Body of pancreas (tissue), 4 donors: ENCODE measurements at regions not wholly inside any gene's neighbourhood (a gene's known extent, or its start where the extent isn't known, plus 50 kb on each side); places are given as distances from the start of the nearest gene placed in this dataset.

Experiments
- CTCF ChIP-seq, 7 experiments: fragments of 450-650 bp in 4 of 7; fragments of 200-600 bp in 3 of 7; sonication (generic) in 3 of 7; IDR thresholded peaks; one replicate each; pipeline ENCODE4 v1.5.1; 2016 to 2019; ENCODE audit warnings: antibody characterized with exemption in 7 of 7
- POLR2A ChIP-seq, 3 donors: fragments of 450-650 bp; IDR thresholded peaks; one replicate each; pipeline ENCODE4 v1.6.1; 2016; ENCODE audit warnings: antibody characterized with exemption in 3 of 3, mild to moderate bottlenecking in 2 of 3

DNA sequence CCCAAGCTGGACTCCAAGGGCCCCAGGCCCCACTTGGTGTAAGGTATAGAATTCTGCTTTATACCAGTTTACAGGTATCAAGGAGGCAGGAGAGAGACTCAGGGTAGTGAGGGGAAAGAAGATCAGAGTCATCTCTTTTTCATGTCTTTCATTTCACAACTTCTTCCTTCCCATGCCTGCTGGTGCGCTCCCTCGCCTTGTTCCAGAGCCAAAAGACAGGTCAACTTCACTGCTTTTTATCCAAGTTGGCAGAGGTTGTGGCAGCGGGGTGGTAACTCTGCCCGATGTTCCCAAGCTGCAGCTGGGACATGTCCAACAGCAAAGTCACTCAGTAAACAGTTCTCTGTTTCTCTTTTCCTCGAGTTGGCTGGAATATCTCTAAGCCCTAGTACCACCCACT lies 86.3 kb upstream of the TCF12 start:
- TF ChIP-seq CTCF (IDR thresholded peaks at IDR 0.05), result no peak
- no peak for TF ChIP-seq POLR2A (IDR thresholded peaks at IDR 0.05)
